NCI-H2196 (cell line): ENCODE measurements at regions not wholly inside any gene's neighbourhood (a gene's known extent, or its start where the extent isn't known, plus 50 kb on each side); places are given as distances from the start of the nearest gene placed in this dataset.
"Not testable (repeated sequence)": the region's sequence is repeated elsewhere in the genome, so short reads cannot be mapped to it uniquely, and the experiment has no call there.

ENCODE experiments used
- DNase-seq: peaks from one replicate; lab custom pipeline; 2025; ENCODE audit not compliant: unreplicated experiment; lab: John Stamatoyannopoulos, UW

- DNase-seq: no peak
Observed at GRCh38 chr3:81068546-81068945, 692.9 kb downstream of the GBE1 start.

- DNase-seq: no peak
Observed at GRCh38 chr3:81063896-81064295, 697.5 kb downstream of the GBE1 start.

- DNase-seq: not testable (repeated sequence)
Observed at GRCh38 chr3:81051133-81051532, 710.3 kb downstream of the GBE1 start.

- DNase-seq: no peak
Observed at GRCh38 chr3:81048058-81048665, 713.3 kb downstream of the GBE1 start.

GRCh38 chr3:81045976-81046375 lies 715.5 kb downstream of the GBE1 start:
- DNase-seq: no peak

- DNase-seq: no peak
Observed at GRCh38 chr3:81045246-81045645, 716.2 kb downstream of the GBE1 start.

GRCh38 chr3:81043660-81044199 lies 717.7 kb downstream of the GBE1 start:
- DNase-seq: no peak

- no peak for DNase-seq
Observed at GRCh38 chr3:81043009-81043408, 718.4 kb downstream of the GBE1 start.

- no peak for DNase-seq
Observed at GRCh38 chr3:81041331-81041730, 720.1 kb downstream of the GBE1 start.

GRCh38 chr3:81040107-81040506 lies 721.3 kb downstream of the GBE1 start:
- no peak for DNase-seq

GRCh38 chr3:81033684-81034083 lies 727.8 kb downstream of the GBE1 start:
- DNase-seq: no peak

- DNase-seq: no peak
Observed at GRCh38 chr3:81033185-81033584, 728.3 kb downstream of the GBE1 start.

GRCh38 chr3:81029861-81030260 lies 731.6 kb downstream of the GBE1 start:
- no peak for DNase-seq

- no peak for DNase-seq
Observed at GRCh38 chr3:81027344-81027743, 734.1 kb downstream of the GBE1 start.

- no peak for DNase-seq
Observed at GRCh38 chr3:81024560-81024959, 736.9 kb downstream of the GBE1 start.

GRCh38 chr3:81022339-81022738 lies 739.1 kb downstream of the GBE1 start:
- DNase-seq: no peak

- DNase-seq: no peak
Observed at GRCh38 chr3:81013360-81013759, 748.1 kb downstream of the GBE1 start.

- DNase-seq: no peak
Observed at GRCh38 chr3:81005992-81006391, 755.5 kb downstream of the GBE1 start.

GRCh38 chr3:81003817-81004216 lies 757.6 kb downstream of the GBE1 start:
- no peak for DNase-seq

GRCh38 chr3:81003008-81003645 lies 758.3 kb downstream of the GBE1 start:
- no peak for DNase-seq

- no peak for DNase-seq
Observed at GRCh38 chr3:80999481-80999880, 762.0 kb downstream of the GBE1 start.

- no peak for DNase-seq
Observed at GRCh38 chr3:80998022-80998421, 763.4 kb downstream of the GBE1 start.

- no peak for DNase-seq
Observed at GRCh38 chr3:80997622-80998021, 763.8 kb downstream of the GBE1 start.
